ENCODE measurements at regions not wholly inside any gene's neighbourhood (a gene's known extent, or its start where the extent isn't known, plus 50 kb on each side); places are given as distances from the start of the nearest gene placed in this dataset.

DNA sequence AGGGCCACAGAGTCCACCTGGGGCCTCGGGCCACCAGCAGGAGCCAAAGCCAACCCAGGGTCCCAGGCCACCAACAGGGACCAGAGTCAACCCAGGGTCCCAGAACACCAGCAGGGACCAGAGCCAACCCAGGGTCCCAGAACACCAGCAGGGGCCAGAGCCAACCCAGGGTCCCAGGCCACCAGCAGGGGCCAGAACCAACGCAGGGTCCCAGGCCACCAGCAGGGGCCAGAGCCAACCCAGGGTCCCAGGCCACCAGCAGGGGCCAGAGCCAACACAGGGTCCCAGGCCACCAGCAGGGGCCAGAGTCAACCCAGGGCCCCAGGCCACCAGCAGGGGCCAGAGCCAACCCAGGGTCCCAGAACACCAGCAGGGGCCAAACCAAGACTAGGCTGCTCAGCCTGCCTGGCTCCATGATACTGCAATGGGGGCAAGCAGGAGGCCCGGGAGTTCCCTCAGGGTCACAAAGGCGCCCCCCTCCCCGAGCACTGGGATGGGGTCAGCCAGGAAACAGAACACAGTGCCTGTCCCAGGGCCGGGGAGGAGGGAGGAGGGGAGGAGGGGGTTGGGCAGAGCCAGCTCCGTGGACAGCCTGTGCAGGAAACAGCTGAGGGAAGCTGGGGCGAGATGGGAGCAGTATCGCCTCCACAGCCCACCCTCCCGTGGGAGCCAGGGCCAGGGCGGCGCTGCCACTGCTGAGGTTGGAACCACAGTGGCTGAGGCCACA, 62.0 kb upstream of the PRR5 start:
- TF ChIP-seq, protein P1, sequence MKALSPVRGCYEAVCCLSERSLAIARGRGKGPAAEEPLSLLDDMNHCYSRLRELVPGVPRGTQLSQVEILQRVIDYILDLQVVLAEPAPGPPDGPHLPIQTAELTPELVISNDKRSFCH (CRISPR knock-in tag; IDR thresholded peaks at IDR 0.05), result no peak
- TF ChIP-seq, protein P1 (tag; IDR thresholded peaks at IDR 0.05), result no peak
- TF ChIP-seq KDM4B (IDR thresholded peaks at IDR 0.05; ENCODE audit: borderline replicate concordance in 2 of 2, low read depth in 1 of 2), result no peak
- TF ChIP-seq CBX5 (IDR thresholded peaks at IDR 0.05; ENCODE audit: borderline replicate concordance, low read depth), result no peak
- TF ChIP-seq, protein P2, sequence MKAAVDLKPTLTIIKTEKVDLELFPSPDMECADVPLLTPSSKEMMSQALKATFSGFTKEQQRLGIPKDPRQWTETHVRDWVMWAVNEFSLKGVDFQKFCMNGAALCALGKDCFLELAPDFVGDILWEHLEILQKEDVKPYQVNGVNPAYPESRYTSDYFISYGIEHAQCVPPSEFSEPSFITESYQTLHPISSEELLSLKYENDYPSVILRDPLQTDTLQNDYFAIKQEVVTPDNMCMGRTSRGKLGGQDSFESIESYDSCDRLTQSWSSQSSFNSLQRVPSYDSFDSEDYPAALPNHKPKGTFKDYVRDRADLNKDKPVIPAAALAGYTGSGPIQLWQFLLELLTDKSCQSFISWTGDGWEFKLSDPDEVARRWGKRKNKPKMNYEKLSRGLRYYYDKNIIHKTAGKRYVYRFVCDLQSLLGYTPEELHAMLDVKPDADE (conservative IDR thresholded peaks at IDR 0.05; ENCODE audit: control insufficient read depth, low read depth, low read length), result no peak

Data from K562 (cell line).